ENCODE measurements at regions not wholly inside any gene's neighbourhood (a gene's known extent, or its start where the extent isn't known, plus 50 kb on each side); places are given as distances from the start of the nearest gene placed in this dataset.

DNA sequence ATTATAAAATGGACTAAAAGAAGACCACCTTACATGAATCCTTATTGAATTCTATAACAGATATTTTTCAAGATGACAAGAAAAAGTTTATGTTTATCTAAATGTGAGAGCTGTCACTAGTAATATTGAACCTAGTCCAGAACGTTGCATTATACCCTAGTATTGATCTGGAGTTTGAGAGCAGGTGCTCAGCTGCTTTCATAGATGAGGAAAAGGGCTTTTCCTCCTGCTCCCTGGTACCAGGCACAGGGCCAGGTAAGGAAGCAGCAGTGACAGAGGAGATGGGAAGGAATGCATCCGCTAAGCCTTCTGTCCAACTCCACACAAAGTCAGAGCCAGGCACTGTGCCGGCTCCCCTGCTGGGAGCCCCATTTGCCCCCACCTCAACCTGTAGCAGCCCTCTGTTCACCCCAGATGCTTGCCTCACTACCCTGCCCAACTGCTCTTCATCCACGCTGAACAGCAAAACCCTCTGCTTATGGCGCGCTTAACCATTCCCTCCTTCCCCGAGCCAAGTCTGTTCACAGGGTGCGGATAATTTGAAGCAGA lies 393.1 kb downstream of the FRK start:
- no peak overlapping the region for H3K9ac ChIP-seq (ENCODE audit: low read length)
- H4K8ac ChIP-seq (ENCODE audit: low read depth, low read length), result no peak overlapping the region
- no peak overlapping the region for H4K91ac ChIP-seq (ENCODE audit: low read depth, low read length)
- no peak overlapping the region for H3K4me3 ChIP-seq (ENCODE audit: low read depth, low read length)
- no peak overlapping the region for H3K23ac ChIP-seq (ENCODE audit: low read length)
- no peak overlapping the region for H3K14ac ChIP-seq (ENCODE audit: low read length)
- H2AK5ac ChIP-seq (ENCODE audit: low read length), result no peak overlapping the region
- H3K36me3 ChIP-seq (ENCODE audit: control insufficient read depth in 1 of 2, insufficient read depth in 2 of 2, low read length in 2 of 2), result no peaks in the 10 kb centered on the region
- H3K4me2 ChIP-seq (ENCODE audit: low read length), result no peak overlapping the region
- no peaks in the 10 kb centered on the region for H3K9me3 ChIP-seq (ENCODE audit: insufficient read depth, low read depth, low read length)
- no peaks in the 10 kb centered on the region for H3K27me3 ChIP-seq (ENCODE audit: insufficient read depth, low read length)
- no peak overlapping the region for H2BK12ac ChIP-seq (ENCODE audit: low read length)
- no peak overlapping the region for H4K12ac ChIP-seq (ENCODE audit: low read depth, low read length)
- no peak for DNase-seq
- no peak overlapping the region for H3K27ac ChIP-seq (ENCODE audit: low read depth, low read length)
- no peaks in the 10 kb centered on the region for H3K79me2 ChIP-seq (ENCODE audit: control insufficient read depth, insufficient read depth, low read length, poor library complexity)
- no peak overlapping the region for H2BK120ac ChIP-seq (ENCODE audit: insufficient read depth, low read length, poor library complexity)
- H3K79me1 ChIP-seq (ENCODE audit: low read length), result no peaks in the 10 kb centered on the region
- H3K18ac ChIP-seq (ENCODE audit: low read length), result no peak overlapping the region
- H2BK5ac ChIP-seq (ENCODE audit: low read depth, low read length, poor library complexity), result no peak overlapping the region
- H2AFZ ChIP-seq (ENCODE audit: insufficient read depth, low read length, poor library complexity), result no peak overlapping the region
- H3K4ac ChIP-seq (ENCODE audit: low read depth, low read length), result no peak overlapping the region
- no CpG with 5 or more reads among the region's 8 CpGs for WGBS (ENCODE audit: extremely low coverage, insufficient coverage, insufficient read length)
- no peaks in the 10 kb centered on the region for H3K4me1 ChIP-seq (ENCODE audit: control insufficient read depth in 1 of 2, insufficient read depth in 2 of 2, low read length in 2 of 2)

DNA sequence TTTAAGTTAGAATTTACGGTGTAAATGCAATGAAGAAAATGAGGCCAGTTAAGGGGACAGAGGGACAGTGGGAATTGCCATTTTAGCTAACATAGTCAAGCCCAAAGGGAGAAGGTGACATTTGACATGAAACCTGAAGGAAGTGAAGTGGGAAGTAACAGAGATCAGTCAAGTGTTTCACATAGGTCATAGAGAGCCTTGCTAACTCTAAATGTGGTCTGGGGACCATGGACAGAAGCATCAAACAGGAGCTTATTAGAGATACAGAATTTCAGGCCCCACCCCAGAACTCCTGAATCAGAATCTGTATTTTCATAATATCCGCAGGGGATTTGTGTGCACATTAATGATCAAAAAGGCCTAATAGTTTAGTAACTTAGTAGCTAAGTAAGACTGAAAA lies 393.7 kb downstream of the FRK start:
- Histone ChIP-seq H3K36me3 (ENCODE audit: control insufficient read depth in 1 of 2, insufficient read depth in 2 of 2, low read length in 2 of 2) (no peaks in the 10 kb centered on the region), H3K4ac (ENCODE audit: low read depth, low read length) (no peak overlapping the region), H4K12ac (ENCODE audit: low read depth, low read length) (no peak overlapping the region), H2AK5ac (ENCODE audit: low read length) (no peak overlapping the region), H2BK120ac (ENCODE audit: insufficient read depth, low read length, poor library complexity) (no peak overlapping the region), H3K27ac (ENCODE audit: low read depth, low read length) (no peak overlapping the region), H2AFZ (ENCODE audit: insufficient read depth, low read length, poor library complexity) (no peak overlapping the region), H3K14ac (ENCODE audit: low read length) (no peak overlapping the region), H3K79me1 (ENCODE audit: low read length) (no peaks in the 10 kb centered on the region), H3K79me2 (ENCODE audit: control insufficient read depth, insufficient read depth, low read length, poor library complexity) (no peaks in the 10 kb centered on the region), H4K8ac (ENCODE audit: low read depth, low read length) (no peak overlapping the region), H2BK5ac (ENCODE audit: low read depth, low read length, poor library complexity) (no peak overlapping the region), H3K9ac (ENCODE audit: low read length) (no peak overlapping the region), H3K27me3 (ENCODE audit: insufficient read depth, low read length) (no peaks in the 10 kb centered on the region), H3K23ac (ENCODE audit: low read length) (no peak overlapping the region), H3K4me2 (ENCODE audit: low read length) (no peak overlapping the region), H3K4me1 (ENCODE audit: control insufficient read depth in 1 of 2, insufficient read depth in 2 of 2, low read length in 2 of 2) (no peaks in the 10 kb centered on the region), H3K9me3 (ENCODE audit: insufficient read depth, low read depth, low read length) (no peaks in the 10 kb centered on the region), H3K18ac (ENCODE audit: low read length) (no peak overlapping the region), H2BK12ac (ENCODE audit: low read length) (no peak overlapping the region), H3K4me3 (ENCODE audit: low read depth, low read length) (no peak overlapping the region), H4K91ac (ENCODE audit: low read depth, low read length) (no peak overlapping the region)
- no CpG with 5 or more reads among the region's 2 CpGs for whole genome bisulfite sequencing (ENCODE audit: extremely low coverage, insufficient coverage, insufficient read length)
- DNase-seq, result no peak

DNA sequence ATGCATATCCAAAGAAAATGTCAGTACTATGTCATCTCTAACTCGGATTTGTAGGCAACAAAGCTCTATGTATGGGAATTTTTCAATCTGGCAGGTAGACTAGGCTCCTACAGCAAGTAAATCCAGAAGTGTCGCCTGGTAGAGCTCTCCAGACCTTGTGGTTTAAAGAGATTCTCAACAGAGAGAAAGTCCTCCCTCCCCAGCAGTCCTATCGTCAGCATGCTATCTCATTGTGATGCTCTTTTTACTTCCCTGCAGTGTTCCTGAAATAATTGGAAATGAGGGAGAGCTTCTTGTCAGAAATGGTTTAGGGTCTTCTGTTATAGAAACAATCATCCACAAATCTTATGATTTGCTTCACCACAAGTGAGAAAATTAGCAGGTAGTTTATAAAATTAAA lies 395.4 kb downstream of the FRK start:
- Histone ChIP-seq H3K27me3 (ENCODE audit: insufficient read depth, low read length) (no peaks in the 10 kb centered on the region), H3K18ac (ENCODE audit: low read length) (no peak overlapping the region), H2BK5ac (ENCODE audit: low read depth, low read length, poor library complexity) (no peak overlapping the region), H2BK12ac (ENCODE audit: low read length) (no peak overlapping the region), H2AK5ac (ENCODE audit: low read length) (no peak overlapping the region), H3K36me3 (ENCODE audit: control insufficient read depth in 1 of 2, insufficient read depth in 2 of 2, low read length in 2 of 2) (no peaks in the 10 kb centered on the region), H3K4me1 (ENCODE audit: control insufficient read depth in 1 of 2, insufficient read depth in 2 of 2, low read length in 2 of 2) (no peaks in the 10 kb centered on the region), H3K14ac (ENCODE audit: low read length) (no peak overlapping the region), H3K27ac (ENCODE audit: low read depth, low read length) (no peak overlapping the region), H4K12ac (ENCODE audit: low read depth, low read length) (no peak overlapping the region), H3K9ac (ENCODE audit: low read length) (no peak overlapping the region), H3K4me3 (ENCODE audit: low read depth, low read length) (no peak overlapping the region), H4K8ac (ENCODE audit: low read depth, low read length) (no peak overlapping the region), H3K4ac (ENCODE audit: low read depth, low read length) (no peak overlapping the region), H3K4me2 (ENCODE audit: low read length) (no peak overlapping the region), H3K79me2 (ENCODE audit: control insufficient read depth, insufficient read depth, low read length, poor library complexity) (no peaks in the 10 kb centered on the region), H3K79me1 (ENCODE audit: low read length) (no peaks in the 10 kb centered on the region), H3K9me3 (ENCODE audit: insufficient read depth, low read depth, low read length) (no peaks in the 10 kb centered on the region), H4K91ac (ENCODE audit: low read depth, low read length) (no peak overlapping the region), H2BK120ac (ENCODE audit: insufficient read depth, low read length, poor library complexity) (no peak overlapping the region), H2AFZ (ENCODE audit: insufficient read depth, low read length, poor library complexity) (no peak overlapping the region), H3K23ac (ENCODE audit: low read length) (no peak overlapping the region)
- no peak for DNase-seq
- WGBS (ENCODE audit: extremely low coverage, insufficient coverage, insufficient read length), result no CpG with 5 or more reads among the region's 3 CpGs

DNA sequence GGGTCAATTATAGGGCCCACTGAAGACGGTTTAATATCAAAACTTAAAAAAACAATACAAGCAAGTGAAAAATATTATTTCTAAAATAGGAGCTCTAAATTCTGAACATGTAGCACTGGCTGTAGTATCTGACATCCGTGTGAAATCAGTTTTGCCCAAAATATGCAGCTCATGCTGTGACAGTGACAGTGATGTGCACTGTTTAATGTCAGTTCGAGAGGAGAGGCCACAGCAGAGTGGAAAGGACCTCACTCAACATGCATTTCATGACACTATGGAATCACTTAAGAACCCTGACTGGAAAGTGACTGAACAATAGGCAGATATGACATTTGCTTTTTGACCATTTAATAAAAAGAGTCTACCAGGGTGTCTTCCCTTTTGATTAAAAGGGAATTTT lies 397.0 kb downstream of the FRK start:
- no peak overlapping the region for H2AK5ac ChIP-seq (ENCODE audit: low read length)
- no peak overlapping the region for H2AFZ ChIP-seq (ENCODE audit: insufficient read depth, low read length, poor library complexity)
- no peak overlapping the region for H4K91ac ChIP-seq (ENCODE audit: low read depth, low read length)
- no peak overlapping the region for H3K23ac ChIP-seq (ENCODE audit: low read length)
- no peak overlapping the region for H3K27ac ChIP-seq (ENCODE audit: low read depth, low read length)
- no peak overlapping the region for H3K14ac ChIP-seq (ENCODE audit: low read length)
- no peaks in the 10 kb centered on the region for H3K36me3 ChIP-seq (ENCODE audit: control insufficient read depth in 1 of 2, insufficient read depth in 2 of 2, low read length in 2 of 2)
- H4K12ac ChIP-seq (ENCODE audit: low read depth, low read length), result no peak overlapping the region
- no peaks in the 10 kb centered on the region for H3K79me2 ChIP-seq (ENCODE audit: control insufficient read depth, insufficient read depth, low read length, poor library complexity)
- H3K4me1 ChIP-seq (ENCODE audit: control insufficient read depth in 1 of 2, insufficient read depth in 2 of 2, low read length in 2 of 2), result no peaks in the 10 kb centered on the region
- no peak overlapping the region for H3K4ac ChIP-seq (ENCODE audit: low read depth, low read length)
- H3K79me1 ChIP-seq (ENCODE audit: low read length), result no peaks in the 10 kb centered on the region
- no peak overlapping the region for H3K18ac ChIP-seq (ENCODE audit: low read length)
- H3K4me2 ChIP-seq (ENCODE audit: low read length), result no peak overlapping the region
- no peak overlapping the region for H2BK5ac ChIP-seq (ENCODE audit: low read depth, low read length, poor library complexity)
- no peak overlapping the region for H2BK120ac ChIP-seq (ENCODE audit: insufficient read depth, low read length, poor library complexity)
- no peak overlapping the region for H4K8ac ChIP-seq (ENCODE audit: low read depth, low read length)
- no peak for DNase-seq
- no peak overlapping the region for H2BK12ac ChIP-seq (ENCODE audit: low read length)
- WGBS (ENCODE audit: extremely low coverage, insufficient coverage, insufficient read length), result no CpG with 5 or more reads among the region's 3 CpGs
- H3K27me3 ChIP-seq (ENCODE audit: insufficient read depth, low read length), result no peaks in the 10 kb centered on the region
- no peaks in the 10 kb centered on the region for H3K9me3 ChIP-seq (ENCODE audit: insufficient read depth, low read depth, low read length)
- no peak overlapping the region for H3K4me3 ChIP-seq (ENCODE audit: low read depth, low read length)
- H3K9ac ChIP-seq (ENCODE audit: low read length), result no peak overlapping the region
